ENCODE measurements at regions not wholly inside any gene's neighbourhood (a gene's known extent, or its start where the extent isn't known, plus 50 kb on each side); places are given as distances from the start of the nearest gene placed in this dataset.

- TF ChIP-seq SREBF2 (CRISPR knock-in tag; IDR thresholded peaks at IDR 0.05) (no peak), ZSCAN32 (CRISPR knock-in tag; IDR thresholded peaks at IDR 0.05) (no peak), SMARCA4 (IDR thresholded peaks at IDR 0.05) (no peak), CGGBP1 (CRISPR knock-in tag; IDR thresholded peaks at IDR 0.05) (no peak), TGIF2 (CRISPR knock-in tag; IDR thresholded peaks at IDR 0.05) (no peak), ZNF239 (CRISPR knock-in tag; IDR thresholded peaks at IDR 0.05) (no peak), MXD1 (CRISPR knock-in tag; IDR thresholded peaks at IDR 0.05; ENCODE audit: borderline replicate concordance, poor library complexity, severe bottlenecking) (no peak), PCBP1 (IDR thresholded peaks at IDR 0.05; ENCODE audit: low read depth, low read length, poor library complexity, severe bottlenecking) (no peak)
Observed at GRCh38 chr2:82257796-82258555, 1953.4 kb upstream of the LRRTM1 start (continued).

GRCh38 chr2:82256983-82257632, 1952.6 kb upstream of the LRRTM1 start:
- Histone ChIP-seq H3K4me1 (replicated peaks in 1 of 2; ENCODE audit: control insufficient read depth in 2 of 2, insufficient read depth in 2 of 2, low read length in 2 of 2) (no peaks in the 10 kb centered on the region), H3K9me3 (replicated peaks; ENCODE audit: control insufficient read depth, insufficient read depth, low read depth, low read length) (no peaks in the 10 kb centered on the region), H3K9me1 (ENCODE audit: control insufficient read depth, insufficient read depth, low read length) (no peaks in the 10 kb centered on the region), H3K27ac (ENCODE audit: extremely low read depth, low read depth, low read length) (no peak overlapping the region), H3K4me2 (ENCODE audit: insufficient read depth, low read length) (no peak overlapping the region), H3K4me3 (no peak overlapping the region), H2AFZ (ENCODE audit: low read depth, low read length) (no peak overlapping the region), H3K36me3 (ENCODE audit: control insufficient read depth, insufficient read depth, low read length) (no peaks in the 10 kb centered on the region), H3K9ac (ENCODE audit: insufficient read depth in 1 of 2, low read depth in 2 of 2, low read length in 2 of 2) (no peak overlapping the region), H4K20me1 (replicated peaks; ENCODE audit: control insufficient read depth, insufficient read depth, low read length) (no peaks in the 10 kb centered on the region), H3K79me2 (ENCODE audit: control insufficient read depth, insufficient read depth, low read length) (no peaks in the 10 kb centered on the region), H3K27me3 (ENCODE audit: control insufficient read depth in 2 of 2, insufficient read depth in 2 of 2, low read length in 2 of 2) (no peaks in the 10 kb centered on the region)
- intact Hi-C loops (cut with micrococcal nuclease) (no loop called here), in situ Hi-C loops (cut with MboI) (no loop called here)
- CTCF ChIA-PET (ENCODE audit: low intra/inter-chr PET ratio): no interaction called here
- ATAC-seq: no peak
- BruUV-seq (replicated peaks): no TSS peak
- no peak for DNase-seq (ENCODE audit: extremely low read depth in 1 of 4, low spot score in 3 of 4)
- FAIRE-seq: no peak
- TF ChIP-seq POLR3G (IDR thresholded peaks at IDR 0.05; ENCODE audit: extremely low read depth, insufficient read length, insufficient replicate concordance): no peak
- TF ChIP-seq MCM5 (IDR thresholded peaks at IDR 0.05; ENCODE audit: low read depth): no peak
- no peak for TF ChIP-seq ZBTB12 (CRISPR knock-in tag; IDR thresholded peaks at IDR 0.05)
- TF ChIP-seq ZNF589 (CRISPR knock-in tag; IDR thresholded peaks at IDR 0.05; ENCODE audit: low read depth): no peak
- TF ChIP-seq GMEB1 (CRISPR knock-in tag; IDR thresholded peaks at IDR 0.05): no peak
- TF ChIP-seq SMAD2 (IDR thresholded peaks at IDR 0.05; ENCODE audit: low read depth, low read length): no peak
- TF ChIP-seq TRIM24 (IDR thresholded peaks at IDR 0.05): no peak
- POLR2A ChIA-PET: no interaction called here
- 2% methylated on average over 10 of the region's 11 CpGs for WGBS (ENCODE audit: insufficient coverage, low coverage, missing lambda C conversion rate)
